Middle frontal gyrus (tissue), 1 donor: ENCODE measurements at regions not wholly inside any gene's neighbourhood (a gene's known extent, or its start where the extent isn't known, plus 50 kb on each side); places are given as distances from the start of the nearest gene placed in this dataset.
"Not testable (repeated sequence)": the region's sequence is repeated elsewhere in the genome, so short reads cannot be mapped to it uniquely, and the experiment has no call there.

ENCODE experiments used
- DNase-seq: peaks from one replicate; pipeline ENCODE4 v3.0.0-alpha.2; 2015; ENCODE audit warnings: low spot score; ENCODE audit errors: extremely low spot score

- no peak for DNase-seq
Observed at GRCh38 chr21:17114045-17114444, 398.8 kb upstream of the CXADR start.

DNA sequence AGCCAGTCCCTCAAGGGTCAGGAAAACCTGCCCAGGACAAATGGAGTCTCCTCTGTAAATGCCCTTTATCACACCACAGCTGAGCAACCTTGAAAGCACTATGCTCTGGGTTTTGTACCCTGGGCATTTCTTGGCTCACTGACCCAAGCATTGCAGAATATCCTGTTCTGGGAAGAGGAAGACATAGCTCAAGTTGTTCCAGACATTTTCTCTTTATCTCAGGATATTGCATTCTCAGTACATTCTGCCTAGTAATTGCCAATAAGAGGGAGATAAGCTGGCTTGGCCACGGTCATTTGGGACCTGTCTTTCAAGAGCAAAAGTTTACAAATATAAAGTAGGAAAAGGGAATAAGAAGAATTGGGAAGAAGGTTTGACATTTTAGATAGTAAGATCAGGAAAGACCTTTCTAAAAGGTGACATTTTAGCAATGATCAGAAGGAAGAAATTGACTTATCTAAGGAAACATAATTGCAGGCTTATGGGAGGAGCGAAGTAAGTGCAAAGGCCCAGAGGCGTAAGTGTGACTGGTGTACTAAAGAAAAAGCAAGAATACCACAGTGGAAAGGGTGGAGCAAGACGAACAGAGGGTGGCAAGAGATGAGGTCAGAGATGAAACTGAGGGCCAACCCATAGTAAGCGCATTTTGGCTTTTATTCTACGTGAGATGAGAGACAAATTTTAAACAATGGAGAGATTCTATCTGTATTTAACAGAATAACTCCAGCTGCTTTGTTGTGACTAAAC, 394.0 kb upstream of the CXADR start:
- no peak for DNase-seq

GRCh38 chr21:17119466-17120297, 393.2 kb upstream of the CXADR start:
- no peak for DNase-seq

DNA sequence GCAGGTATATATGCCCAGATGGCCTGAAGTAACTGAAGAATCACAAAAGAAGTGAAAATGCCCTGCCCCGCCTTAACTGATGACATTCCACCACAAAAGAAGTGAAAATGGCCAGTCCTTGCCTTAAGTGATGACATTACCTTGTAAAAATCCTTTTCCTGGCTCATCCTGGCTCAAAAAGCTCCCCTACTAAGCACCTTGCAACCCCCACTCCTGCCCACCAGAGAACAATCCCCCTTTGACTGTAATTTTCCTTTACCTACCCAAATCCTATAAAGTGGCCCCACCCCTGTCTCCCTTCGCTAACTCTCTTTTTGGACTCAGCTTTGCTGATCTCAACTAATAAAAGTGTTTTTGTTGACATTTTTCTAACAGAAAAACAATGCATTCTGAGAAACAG, 385.4 kb upstream of the CXADR start:
- DNase-seq, result not testable (repeated sequence)

DNA sequence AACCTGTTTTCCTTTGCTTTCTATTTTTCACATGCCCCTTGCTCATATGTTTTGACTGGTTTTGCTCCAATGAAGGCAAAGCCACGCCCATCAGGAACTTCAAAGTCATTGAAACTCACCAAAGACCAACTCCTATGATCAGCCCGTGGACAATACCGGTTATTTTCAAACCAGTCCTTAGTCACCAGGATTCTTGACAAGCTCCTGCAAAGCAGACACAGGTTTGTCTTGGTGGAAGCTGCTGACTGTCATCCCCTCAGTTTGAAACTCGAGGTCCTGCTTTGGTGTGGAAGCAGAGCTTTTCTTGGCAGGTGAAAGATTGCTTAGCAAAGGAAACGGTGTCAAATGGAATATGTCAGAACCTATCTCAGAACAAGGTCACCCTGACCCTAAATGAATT, 384.7 kb upstream of the CXADR start:
- no peak for DNase-seq

DNA sequence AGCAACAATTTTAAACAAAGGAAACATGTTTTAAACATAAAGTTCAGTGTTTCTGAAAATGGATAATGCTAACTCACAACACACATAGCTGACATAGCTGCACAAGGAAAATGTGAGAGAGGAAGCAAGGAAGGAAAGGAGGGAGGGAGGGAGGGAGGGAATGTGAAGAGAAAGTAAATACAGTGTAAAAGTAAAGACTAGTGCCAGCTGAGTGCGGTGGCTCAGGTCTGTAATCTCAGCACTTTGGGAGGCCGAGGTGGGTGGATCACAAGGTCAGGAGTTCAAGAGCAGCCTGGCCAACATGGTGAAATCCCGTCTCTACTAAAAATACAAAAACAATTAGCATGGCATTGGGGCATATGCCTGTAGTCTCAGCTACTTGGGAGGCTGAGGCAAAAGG, 373.7 kb upstream of the CXADR start:
- not testable (repeated sequence) for DNase-seq

DNA sequence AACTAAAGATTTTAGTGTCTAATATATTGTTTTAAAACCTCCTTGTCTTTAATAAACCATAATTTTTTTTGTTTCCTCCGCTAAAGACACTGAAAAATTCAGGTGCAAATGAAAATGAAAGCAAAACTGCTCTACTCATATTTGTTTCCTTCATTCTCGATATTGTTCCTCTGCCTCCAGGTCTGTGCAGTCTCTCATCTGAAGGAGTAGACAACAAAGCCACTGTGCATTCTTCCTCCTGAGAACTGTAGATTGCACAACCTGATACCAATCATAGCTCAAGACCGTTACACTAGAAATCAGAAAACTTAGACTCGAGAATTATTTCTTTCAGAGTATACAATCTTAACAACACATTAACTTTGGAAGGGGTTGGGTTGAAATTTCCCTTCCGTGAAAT, 373.1 kb upstream of the CXADR start:
- no peak for DNase-seq

DNA sequence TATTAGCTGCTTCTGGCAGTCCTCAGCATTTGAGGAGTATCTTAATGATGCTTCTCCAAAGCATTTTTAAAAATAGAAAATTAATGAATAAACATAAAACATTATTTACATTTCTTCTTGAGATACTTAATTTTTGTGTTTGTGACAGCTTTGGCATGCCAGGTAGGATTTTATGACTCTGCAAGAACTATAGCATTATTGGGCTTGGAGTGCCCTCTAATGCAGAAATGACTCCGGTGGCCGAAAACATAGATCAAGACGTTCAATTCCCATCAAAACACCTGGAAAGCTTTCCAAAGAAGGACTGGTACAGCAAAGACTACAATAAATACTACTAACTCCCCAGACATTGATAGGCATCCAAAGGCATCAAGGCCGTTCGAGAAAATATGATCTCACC, 366.4 kb upstream of the CXADR start:
- DNase-seq, result no peak

GRCh38 chr21:17159697-17160096, 353.1 kb upstream of the CXADR start:
- no peak for DNase-seq

GRCh38 chr21:17185674-17186073, 327.2 kb upstream of the CXADR start:
- no peak for DNase-seq

DNA sequence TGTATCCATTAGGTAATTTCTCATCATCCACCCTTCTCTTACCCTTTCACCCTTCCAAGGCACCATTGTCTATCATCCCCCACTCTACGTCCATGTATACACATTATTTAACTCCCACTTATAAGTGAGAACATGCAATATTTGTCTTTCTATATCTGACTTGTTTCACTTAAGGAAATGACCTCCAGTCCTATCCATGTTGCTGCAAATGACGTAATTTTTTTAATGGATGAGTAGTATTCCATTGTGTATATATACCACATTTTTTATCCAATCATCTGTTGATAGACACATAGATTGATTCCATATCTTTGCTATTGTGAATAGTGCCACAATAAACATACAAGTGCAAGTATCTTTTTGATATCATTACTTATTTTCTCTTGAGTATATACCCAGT, 322.9 kb upstream of the CXADR start:
- DNase-seq, result no peak

GRCh38 chr21:17191346-17191993, 321.4 kb upstream of the CXADR start:
- DNase-seq, result no peak

- no peak for DNase-seq
Observed at GRCh38 chr21:17195351-17195750, 317.5 kb upstream of the CXADR start.

DNA sequence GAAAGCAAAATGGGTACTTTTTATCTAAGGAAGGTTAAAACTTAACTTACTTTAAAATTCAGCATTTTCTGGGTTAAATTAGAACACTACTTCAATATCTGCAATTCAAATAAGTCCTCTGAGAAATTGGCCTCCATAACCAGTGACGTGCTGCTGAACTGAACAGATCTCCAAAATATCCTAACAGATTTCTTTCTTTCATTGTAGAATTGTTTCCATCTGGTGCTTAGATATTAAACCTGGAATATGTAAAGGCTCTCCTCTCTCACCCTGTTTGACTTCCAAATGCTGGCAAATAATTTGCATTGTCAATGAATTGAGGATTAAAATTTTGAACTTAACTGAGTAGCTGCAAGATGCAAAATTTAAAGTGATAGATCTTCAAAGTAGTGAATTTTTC, 316.9 kb upstream of the CXADR start:
- DNase-seq, result no peak

DNA sequence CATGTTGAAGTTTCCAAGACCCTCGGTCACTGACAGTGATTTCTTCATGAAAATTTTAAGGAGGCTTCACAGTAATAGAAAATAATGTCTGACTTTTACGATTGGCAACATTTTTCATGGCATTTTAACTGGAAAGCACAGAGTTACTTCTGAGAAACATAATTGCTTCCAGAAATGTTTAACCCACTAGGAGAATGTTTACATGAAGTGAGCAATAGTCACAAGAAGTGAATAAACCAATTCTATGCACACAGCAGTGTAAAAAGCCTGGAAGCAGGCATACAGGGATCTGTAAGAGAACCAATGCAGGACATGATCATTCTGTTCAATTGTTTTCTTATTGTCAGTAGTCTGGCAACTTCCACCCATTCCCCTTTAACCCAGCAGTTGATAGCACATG, 316.2 kb upstream of the CXADR start:
- DNase-seq, result no peak

GRCh38 chr21:17197996-17198395, 314.8 kb upstream of the CXADR start:
- no peak for DNase-seq

DNA sequence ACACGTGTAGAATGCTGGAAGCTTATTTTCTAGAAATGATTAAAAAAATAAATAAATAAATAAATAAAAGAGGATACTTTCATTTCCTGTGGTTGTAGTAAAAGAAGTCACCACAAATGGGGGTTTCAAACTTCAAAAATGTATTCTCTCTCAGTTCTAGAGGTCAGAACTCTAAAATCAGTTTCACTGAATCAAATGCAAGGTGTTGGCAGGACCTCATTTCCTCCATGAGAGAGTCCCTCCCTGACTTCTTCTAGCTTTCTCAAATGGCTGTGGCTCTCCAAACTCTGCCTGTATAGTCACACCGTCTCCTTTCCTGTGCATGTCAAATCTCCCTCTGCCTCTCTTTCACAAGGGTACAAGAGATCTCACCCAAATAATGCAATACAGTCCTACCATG, 312.6 kb upstream of the CXADR start:
- DNase-seq, result no peak

- DNase-seq, result no peak
Observed at GRCh38 chr21:17201741-17202260, 311.0 kb upstream of the CXADR start.

DNA sequence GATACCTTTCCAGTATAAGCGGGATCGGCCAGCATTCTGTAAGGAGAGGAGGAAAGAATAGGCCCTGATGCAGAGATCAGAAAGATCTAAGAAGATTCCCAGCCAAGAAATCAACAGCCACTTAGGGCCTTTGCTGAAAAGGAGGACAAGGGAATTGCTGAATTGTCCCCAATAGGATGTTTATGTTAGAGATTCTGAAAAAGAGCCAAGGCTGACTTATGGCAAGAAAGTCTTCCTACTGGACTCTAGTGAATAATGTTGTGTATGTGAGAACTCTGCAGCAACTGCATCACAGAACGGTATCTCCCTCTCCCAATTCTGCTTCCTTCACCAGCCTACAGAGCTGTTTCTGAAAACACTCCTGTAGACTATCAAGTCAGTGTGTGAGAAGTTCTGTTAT, 298.0 kb upstream of the CXADR start:
- DNase-seq, result no peak

DNA sequence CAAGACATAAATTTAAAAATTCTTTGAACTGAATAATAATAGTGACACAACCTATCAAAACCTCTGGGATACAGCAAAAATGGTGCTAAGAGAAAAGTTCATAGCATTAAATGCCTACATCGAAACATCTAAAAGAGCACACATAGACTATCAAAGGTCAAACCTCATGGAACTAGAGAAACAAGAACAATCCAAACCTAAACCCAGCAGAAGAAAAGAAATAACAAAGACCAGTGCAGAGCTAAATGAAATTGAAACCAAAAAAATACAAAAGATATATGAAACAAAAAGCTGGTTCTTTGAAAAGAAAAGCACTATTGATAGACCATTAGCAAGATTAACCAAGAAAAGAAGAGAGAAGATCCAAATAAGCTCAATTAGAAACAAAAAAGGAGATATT, 293.8 kb upstream of the CXADR start:
- DNase-seq, result not testable (repeated sequence)

- DNase-seq, result no peak
Observed at GRCh38 chr21:17231124-17231523, 281.7 kb upstream of the CXADR start.

DNA sequence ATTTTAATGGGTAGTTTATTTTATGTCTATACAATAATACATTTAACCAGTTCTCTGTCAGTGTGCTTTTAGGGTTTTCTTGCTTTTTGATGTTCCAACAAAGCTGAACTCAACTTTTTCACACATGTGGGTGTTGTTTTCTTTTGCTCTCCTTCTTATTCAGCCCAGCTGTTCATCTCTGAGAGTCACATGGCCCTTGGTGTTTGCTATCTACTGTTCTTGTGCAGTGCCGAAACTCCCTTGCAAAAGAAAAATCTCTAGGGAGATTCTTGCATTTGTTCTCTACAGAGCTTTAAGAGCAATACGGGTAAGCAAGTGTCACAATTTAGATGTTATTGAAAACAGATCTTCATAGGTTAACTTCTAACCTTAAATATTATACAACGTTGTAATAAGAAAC, 281.1 kb upstream of the CXADR start:
- DNase-seq, result no peak
